ENCODE measurements at regions not wholly inside any gene's neighbourhood (a gene's known extent, or its start where the extent isn't known, plus 50 kb on each side); places are given as distances from the start of the nearest gene placed in this dataset.

DNA sequence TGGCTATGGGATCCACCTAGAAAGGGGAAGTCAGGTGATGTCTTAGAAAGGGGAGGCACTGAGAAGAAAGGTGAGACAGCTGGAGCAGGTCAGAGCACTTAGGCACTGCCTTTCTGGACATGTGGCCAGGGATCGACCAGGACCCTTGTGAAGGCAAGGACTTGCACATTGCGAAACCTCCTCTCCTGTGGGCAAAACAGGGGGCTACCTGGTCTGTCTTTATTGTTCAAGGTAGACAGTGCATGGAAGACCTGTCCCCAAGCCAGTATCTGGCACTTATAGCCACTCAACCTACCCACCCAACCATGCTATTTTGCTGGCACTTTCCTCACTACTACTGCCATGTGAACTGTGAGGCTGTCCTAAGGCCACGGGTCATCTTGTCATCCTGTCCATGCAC is 67.2 kb downstream of the NAV1 start:
- TF ChIP-seq, protein P1, sequence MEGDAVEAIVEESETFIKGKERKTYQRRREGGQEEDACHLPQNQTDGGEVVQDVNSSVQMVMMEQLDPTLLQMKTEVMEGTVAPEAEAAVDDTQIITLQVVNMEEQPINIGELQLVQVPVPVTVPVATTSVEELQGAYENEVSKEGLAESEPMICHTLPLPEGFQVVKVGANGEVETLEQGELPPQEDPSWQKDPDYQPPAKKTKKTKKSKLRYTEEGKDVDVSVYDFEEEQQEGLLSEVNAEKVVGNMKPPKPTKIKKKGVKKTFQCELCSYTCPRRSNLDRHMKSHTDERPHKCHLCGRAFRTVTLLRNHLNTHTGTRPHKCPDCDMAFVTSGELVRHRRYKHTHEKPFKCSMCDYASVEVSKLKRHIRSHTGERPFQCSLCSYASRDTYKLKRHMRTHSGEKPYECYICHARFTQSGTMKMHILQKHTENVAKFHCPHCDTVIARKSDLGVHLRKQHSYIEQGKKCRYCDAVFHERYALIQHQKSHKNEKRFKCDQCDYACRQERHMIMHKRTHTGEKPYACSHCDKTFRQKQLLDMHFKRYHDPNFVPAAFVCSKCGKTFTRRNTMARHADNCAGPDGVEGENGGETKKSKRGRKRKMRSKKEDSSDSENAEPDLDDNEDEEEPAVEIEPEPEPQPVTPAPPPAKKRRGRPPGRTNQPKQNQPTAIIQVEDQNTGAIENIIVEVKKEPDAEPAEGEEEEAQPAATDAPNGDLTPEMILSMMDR (IDR thresholded peaks at IDR 0.05) = no peak
- no peak for TF ChIP-seq POLR2A (IDR thresholded peaks at IDR 0.05)

Measured in thyroid gland (tissue), 4 donors.